Raji (cell line): ENCODE measurements at regions not wholly inside any gene's neighbourhood (a gene's known extent, or its start where the extent isn't known, plus 50 kb on each side); places are given as distances from the start of the nearest gene placed in this dataset.

ENCODE experiments used
- POLR2A ChIP-seq: IDR thresholded peaks from 2 replicates; pipeline ENCODE4 v1.6.1; 2011; ENCODE audit warnings: low read depth, low read length, control low read depth; ENCODE audit not compliant: insufficient read depth

DNA sequence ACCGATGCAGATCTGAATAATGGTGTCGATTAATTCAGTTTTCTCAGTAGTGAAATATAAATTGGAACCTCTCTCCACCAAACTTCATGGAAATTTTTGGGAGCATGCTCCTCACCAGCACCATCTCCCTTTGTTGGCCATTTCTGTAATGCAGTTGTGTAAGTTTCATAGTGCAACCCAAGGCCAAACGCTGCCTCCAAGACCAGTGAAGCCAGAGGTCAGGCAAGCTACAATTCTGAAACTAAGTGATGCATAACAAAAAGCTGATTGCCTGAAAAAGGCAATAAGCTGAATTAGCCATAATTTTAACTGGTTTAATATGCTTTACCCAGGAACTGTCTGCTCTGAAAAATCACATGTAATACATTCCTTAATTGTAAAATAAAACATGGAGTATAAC lies 138.3 kb upstream of the TACR1 start:
- no peak for TF ChIP-seq POLR2A

DNA sequence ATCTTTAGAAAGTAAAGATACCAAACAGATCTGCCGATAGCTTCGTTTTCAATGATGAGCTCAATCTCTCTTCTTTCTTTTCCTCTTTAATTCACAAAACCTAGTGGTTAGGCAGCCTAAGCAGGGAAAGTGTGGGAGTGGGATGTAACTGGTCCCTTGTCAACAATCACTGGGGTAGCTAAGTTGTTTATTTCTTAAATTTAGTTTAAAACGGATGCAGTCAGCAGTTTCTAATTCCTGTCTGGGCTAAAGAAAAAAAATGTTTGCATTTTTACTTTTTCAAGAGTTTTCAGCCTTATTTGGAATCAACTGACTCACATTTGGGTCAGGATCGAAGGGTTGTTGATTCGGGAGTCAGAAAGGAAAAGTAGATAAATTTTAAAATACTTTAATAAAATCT lies 137.7 kb upstream of the TACR1 start:
- no peak for TF ChIP-seq POLR2A

DNA sequence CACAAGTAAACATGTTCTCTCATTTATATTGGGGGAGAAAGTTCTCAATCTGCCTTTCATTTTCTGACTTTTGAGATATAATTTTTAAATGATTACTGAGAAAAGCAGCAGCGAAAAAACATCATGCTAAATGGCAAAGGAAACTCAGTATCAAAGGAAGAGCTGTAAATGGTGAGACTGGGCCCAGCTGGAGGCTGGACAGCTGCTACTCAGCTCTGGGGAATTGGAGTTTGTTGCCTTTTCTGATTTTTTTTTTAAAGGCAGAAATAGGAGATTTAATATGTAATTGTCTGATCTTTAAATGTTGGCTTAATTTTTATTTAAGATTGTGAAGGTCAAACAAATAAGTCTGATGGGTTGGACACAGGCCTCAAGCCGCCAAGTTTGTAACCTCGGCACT lies 137.1 kb upstream of the TACR1 start:
- TF ChIP-seq POLR2A = no peak

DNA sequence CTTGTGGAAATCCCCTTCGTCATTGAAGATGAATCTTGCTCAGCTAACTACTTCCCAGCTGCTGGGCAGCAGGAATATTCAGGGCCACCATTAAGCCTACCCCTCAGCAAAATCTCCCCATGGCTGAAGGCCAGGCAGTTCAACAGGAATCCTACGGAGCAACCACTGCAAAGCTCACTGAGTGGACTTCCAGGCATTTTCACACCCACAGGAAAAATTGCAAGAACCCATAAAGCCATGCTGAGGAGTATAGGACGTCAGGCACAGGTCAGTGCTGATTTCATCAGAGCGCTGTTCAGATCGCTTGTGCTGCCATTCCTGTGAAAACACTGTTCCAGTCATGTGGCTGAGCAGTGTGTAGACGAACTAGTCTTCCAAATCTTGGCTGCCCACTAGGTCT lies 134.8 kb upstream of the TACR1 start:
- TF ChIP-seq POLR2A = no peak

DNA sequence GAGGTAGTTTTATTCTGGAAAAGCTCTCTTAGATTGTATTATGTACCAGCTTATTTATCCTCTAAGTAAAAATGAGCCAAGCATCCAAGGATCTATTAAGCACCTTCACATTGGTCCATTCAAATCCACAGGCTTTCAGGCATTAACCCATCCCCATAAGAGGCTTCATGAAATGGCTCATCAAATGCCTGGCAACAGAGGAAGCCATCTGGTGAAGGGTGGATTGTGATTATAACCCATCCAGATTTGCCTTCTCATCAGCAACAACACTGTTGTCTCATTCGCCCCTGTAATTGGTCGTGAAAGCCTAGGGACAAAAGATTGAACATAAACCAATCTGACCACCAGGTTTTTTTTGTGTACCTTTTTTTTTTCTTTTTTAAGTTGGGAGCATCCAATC lies 134.3 kb upstream of the TACR1 start:
- no peak for TF ChIP-seq POLR2A

DNA sequence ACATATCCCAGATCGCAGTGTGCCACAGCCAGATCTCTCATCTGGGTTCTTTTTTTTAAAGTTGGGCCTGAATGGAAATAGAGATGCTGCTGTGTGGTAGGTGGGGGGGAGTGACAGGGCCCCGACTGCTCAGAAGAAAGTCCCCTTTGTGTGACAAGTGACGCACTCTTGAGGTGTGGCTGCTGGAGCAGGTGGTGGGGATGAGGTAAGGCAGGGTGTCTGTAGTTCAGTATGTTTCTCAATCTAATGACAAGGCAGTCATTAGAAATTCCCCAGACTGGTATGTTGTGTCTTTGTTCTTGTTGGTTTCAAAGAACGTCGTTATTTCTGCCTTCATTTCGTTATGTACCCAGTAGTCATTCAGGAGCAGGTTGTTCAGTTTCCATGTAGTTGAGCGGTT lies 128.8 kb upstream of the TACR1 start:
- TF ChIP-seq POLR2A = no peak

DNA sequence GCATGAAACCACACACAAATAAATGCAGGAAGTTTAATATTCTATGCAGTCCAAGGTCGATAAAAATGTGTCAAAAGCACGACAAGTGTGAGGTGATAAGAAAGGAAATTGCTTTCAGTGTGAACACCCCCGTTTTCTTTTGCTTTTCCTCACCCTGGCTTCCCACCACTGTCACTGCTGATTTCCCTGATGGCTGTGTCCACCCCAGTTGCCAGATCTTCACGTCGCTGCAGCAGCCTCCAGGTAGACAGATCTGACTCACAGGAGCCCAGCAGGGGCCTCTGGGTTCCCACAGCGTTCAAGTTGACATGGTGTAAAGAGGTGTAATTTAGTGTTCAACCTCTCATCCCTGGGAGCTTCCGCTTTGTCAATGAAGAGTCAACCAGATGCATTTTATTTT lies 128.0 kb upstream of the TACR1 start:
- no peak for TF ChIP-seq POLR2A

DNA sequence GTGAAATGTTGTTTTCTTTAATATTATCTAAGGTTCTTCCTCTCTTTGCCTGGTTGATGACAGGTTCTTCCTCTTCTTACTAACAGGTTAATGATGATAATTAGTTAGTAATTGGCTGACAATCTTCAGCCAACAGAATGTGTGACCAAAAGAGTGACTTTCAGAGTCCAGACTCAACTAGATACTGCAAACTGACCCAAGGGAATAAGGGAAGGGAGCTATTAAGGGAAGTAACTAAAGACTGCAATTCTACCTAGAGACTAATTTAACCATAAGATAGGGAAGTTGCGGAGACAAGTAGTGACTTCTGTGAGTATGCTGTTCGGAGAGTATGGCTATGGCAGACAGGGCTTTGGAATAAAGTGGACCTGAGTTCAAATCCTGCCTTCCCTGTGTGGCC lies 127.3 kb upstream of the TACR1 start:
- no peak for TF ChIP-seq POLR2A

DNA sequence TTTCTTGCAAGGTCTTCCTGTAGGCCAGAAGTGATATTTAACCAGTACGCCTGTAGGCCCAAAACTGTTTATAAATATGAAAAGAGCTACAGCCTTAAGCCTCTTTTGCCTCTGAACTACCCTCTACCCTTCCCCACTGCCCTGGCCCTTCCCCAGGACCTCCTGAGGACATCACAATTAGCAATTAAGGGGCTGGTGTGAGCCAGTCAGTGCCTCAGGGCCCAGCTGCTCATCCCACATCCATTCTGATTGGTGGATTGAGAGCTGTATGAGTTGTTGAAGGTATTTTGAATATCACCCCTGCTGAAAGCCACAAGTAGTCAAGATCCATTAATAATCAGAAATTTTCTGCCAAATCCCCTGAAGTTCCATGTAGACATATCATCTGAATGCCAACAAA lies 126.3 kb upstream of the TACR1 start:
- no peak for TF ChIP-seq POLR2A

DNA sequence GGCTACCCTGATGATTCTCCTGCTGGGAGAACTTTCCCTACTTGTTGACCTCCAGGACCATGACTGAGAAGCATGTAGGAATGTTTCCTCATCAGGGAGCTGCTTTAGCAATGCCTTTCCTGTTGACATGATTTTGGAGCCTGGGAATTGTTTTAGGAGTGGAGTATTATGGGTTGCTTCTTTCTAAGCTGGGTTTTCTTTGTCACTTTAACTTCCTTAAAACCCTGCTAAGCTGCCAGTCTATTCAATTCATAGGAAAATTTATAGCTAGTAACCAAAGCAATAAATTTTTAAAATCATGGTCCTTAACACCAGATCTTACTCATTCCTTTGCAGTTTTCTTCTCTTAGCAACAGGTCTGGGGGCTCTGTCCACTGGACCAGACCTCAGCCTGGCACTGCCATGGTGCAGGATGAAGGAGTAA lies 125.6 kb upstream of the TACR1 start:
- no peak for TF ChIP-seq POLR2A

DNA sequence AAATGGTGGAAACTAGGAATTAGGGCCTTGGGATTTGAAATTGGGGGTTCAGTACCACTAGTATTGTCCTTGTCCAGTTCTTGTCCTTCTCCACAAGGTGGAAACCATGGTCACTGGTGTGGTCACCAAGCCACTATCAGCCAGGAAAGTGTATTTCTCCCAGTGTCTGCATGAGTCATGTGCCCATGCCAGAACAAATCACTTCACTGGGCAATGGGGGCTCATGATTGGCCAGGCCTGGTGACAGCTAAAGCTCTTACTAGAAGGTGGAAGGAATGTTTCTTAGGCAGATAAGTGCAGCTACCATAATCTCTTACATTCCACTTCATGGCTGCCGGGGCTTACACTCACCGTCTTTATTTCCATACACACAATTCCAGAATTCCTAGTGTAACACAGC lies 124.8 kb upstream of the TACR1 start:
- no peak for TF ChIP-seq POLR2A

DNA sequence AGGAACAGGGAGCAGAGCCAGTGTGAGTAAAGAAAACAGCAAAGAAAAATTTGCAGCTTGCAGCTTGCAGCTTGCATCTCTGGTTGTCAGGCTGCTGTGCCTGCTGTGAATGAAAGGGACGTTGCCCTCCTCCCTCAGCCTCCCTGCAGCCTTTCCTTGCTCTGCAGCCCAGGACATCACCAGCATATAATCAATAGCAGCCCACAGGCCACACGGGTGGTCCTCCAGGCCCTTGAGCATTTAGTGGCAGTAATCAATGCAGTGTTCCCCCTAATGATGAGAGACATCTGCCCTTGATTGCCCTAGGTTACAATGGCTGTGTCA lies 122.2 kb upstream of the TACR1 start:
- no peak for TF ChIP-seq POLR2A

DNA sequence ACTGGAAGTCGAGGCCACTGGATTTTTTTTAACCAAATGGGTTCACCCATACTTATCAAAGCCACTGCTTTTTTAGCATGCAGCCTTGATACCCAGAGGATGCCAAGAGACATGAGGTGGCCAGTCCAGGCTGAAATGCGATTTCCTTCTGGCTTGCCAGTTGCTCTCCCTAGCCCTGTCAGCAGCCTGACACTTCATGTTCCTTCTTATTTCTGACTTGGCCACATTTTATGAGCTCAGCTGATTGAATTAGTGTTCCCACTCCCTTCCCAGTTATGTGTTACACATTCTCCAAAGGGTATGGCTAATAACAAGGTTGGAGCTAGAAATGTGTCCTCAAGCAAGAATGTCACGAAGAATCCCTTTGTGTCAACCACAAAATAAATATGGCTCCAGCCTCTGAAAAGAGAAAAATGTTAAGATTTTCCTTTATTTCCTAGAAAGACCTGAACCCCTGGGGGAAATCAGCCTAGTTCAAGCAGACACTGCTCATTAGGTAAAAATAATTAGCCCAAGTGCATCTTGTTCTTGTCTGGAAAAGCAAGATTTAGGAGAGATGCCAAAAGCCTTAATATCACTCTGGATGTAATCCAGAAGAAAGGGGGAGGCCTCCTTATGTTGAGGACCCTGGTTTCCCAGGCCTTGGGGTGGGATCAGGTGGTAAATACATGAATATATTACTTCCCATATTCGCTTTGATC lies 121.7 kb upstream of the TACR1 start:
- TF ChIP-seq POLR2A = no peak

DNA sequence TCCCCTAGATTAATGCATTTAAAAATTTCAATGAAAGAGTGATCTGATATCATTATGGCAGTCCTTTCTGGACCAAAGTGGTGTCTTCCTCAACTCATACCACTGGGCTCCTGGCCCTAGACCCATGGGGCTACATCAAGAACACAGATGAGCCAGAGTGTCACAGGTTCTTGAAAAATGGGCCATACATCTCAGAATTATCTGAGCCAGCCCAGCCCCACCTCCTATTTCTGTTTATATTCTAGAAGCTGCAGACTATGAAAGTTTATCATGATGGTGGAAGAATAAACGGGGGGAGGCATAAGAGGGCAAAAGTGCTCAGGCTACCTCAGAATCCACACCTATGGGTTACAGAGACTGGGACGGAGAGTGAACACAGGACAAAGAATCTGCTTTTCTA lies 120.6 kb upstream of the TACR1 start:
- TF ChIP-seq POLR2A = no peak

DNA sequence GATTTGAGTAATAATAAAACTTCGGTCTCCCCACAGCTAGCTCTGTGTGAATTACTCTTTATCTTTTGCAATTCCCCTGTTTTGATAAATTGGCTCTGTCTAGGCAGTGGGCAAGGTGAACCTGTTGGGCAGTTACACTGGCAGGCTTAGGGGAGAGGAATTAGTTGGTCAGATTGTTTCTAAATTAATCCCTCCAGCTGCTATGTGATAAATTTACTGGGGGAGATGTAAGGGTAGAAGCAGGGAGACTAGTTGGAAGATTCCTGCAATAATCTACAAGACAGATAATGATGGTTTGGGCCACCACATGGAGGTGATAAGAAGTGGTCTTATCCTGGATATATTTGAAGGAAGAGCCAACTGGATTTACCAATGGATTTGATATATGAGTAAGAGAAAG lies 118.5 kb upstream of the TACR1 start:
- TF ChIP-seq POLR2A = no peak

DNA sequence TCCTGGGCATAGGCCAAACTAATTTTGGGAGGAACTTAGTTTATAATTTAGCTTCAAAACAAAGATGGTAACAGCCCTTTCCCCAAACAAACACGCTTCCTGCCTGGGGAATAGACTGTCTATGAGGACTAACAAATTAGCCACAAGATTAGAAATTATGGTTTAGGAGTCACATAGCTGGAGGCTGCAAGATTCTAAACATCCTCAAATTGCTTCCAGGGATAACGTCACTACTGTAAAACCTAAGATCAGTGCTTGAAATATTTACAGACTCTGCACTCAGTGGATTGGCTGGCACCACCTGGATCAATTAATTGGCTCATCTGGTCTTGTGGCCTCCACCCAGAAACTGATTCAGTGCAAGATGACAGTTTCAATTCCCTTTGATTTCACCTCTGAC lies 118.0 kb upstream of the TACR1 start:
- no peak for TF ChIP-seq POLR2A

DNA sequence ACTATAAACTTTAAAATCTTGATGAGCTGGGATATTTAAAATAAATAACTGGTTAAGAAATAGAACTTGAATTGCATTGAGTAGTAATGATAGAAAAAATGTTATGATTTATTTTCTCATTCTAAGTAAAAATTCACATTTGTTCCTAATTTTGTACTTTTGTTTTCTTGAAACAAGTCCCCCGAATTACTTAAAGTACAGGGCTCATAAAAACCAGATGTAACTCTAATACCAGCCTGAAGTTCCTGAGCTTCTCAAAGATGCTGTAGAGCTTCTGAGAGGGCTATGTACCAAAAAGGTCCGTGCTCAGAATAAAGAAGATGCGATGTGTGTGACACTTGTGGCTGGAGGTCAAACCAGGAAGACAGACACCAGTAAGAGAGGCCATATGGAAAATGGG lies 116.1 kb upstream of the TACR1 start:
- TF ChIP-seq POLR2A = no peak

DNA sequence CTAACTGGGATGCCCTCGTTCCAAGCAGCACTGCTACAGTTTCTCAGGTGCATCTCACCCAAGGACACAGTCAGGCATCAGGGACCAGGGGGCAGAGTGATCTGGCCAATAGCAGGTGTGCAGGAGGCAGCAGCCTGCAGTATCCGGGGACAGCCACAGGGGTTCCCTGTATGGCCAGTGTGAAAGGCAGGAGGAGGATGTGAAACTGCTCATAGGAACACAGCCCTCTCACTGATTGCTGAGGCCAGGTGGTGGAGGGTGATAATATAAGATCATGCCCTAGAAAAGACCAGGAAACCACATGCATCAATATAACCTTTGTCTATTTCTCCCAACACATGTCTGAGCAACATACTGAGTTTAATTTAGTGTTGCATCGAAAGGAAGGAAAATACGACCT lies 112.7 kb upstream of the TACR1 start:
- TF ChIP-seq POLR2A = no peak

DNA sequence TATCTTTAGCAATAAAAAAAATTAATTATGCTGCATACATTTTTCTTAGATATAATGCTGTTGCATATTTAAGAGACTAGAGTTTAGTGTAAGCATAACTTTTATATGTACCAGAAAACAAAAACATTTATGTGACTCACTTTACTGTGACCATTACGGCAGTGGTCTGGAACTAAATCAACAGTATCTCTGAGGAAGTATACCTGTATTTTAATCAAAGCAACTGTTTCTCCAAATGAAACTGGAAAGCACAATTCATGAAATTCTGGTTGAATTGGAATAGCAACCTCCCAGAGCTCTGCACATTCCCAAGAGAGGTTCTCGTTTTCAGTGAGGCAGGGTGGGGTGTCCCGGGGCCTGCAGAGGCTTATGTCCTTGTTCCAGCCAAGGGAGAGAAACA lies 112.2 kb upstream of the TACR1 start:
- no peak for TF ChIP-seq POLR2A

DNA sequence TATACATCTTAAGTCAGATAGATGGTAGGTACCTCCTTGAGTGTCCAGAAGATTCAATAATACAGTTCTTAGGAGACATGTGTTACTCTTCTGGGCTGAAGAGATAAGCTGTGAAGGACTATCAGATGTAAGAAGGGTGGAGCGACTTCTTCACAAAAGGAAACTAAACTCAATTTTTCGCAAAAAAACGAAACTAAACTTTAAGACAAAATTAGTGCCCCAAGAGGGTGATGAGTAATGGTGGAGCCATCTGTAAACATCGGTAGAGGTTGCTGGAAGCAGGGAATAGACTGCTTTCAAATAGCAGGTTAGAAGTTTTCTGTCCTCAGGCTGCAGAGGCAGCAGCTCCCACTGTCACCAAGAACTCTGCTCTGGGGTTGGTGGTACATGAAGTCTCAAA lies 111.6 kb upstream of the TACR1 start:
- TF ChIP-seq POLR2A = no peak
